ENCODE measurements at regions not wholly inside any gene's neighbourhood (a gene's known extent, or its start where the extent isn't known, plus 50 kb on each side); places are given as distances from the start of the nearest gene placed in this dataset.

DNA sequence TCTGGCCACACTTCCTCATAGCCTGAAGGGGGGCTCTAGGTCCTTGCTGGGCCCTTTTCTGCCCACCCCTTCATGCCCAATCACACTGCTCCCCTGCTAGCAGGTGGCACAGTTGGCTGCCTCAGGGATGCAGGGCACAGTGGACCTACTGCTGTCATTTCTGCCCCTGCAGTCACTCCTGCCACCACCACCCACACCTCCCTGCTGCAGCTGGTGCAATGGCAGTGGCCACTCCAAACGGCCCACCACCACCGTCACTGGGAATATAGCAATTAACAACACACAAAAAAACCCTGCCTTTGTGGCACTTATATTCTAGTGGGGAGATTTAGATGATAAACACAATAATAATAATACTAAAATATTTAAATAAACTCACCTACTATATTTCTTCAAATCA, 162.4 kb upstream of the DUSP10 start:
- DNase-seq: no peak

DNA sequence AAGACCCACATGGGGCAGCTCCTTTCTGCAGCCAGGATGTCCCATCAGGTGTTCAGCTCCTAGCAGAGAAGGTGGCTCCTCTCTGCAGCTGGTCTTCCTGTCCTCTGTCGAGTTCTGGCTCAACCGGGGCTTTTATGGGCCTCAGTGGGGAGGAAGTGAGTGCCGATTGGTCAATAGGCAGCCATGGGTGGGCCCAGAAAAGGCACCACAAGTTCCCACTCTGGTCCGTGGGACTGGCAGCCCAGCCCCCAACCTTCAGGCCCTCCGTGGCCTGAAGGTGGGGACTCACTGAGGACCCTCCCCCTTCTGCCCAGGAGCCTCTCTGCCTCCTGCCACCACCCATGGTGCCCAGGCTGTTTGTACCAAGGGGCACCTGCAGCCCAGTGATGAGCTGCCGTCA, 161.7 kb upstream of the DUSP10 start:
- DNase-seq: no peak

GRCh38 chr1:221902961-221903360, 161.1 kb upstream of the DUSP10 start:
- no peak for DNase-seq

DNA sequence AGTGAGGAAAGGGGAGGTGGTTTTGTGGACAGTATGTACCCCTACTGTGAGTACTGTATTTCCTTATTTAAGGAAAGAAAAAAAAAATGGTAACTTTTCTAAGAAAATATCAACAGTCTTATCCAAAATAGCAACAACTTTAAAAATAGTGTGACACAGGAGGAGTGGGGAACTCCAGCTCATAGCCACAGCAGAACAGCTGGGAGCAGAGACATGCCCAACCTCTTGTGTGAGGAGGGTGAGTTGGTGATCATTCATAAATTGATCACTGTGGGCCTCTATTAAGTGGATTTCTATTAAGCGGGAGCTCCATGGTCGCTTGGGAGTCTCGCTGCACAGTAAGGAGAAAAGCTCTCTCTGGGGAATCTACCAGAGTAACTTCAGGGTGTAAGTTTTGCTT, 158.8 kb upstream of the DUSP10 start:
- DNase-seq: no peak

DNA sequence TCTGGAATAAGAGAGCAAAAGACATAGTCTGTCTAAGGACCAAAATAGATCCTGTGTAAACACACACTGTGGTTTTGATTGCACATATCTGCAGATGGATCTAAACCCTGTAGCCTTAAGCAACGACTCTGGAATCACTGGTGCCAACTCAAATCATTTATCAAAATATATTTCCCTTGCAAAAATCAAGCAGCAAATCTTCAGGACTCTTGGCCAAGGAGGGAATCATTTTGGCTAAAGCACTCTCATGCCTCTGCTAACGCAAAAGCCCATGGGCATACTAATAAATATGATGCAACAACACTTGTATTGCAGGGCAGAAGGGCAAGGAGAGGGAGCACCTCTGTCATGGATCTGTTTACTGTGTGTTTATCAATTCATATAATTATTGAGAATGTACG, 155.4 kb upstream of the DUSP10 start:
- no peak for DNase-seq

DNA sequence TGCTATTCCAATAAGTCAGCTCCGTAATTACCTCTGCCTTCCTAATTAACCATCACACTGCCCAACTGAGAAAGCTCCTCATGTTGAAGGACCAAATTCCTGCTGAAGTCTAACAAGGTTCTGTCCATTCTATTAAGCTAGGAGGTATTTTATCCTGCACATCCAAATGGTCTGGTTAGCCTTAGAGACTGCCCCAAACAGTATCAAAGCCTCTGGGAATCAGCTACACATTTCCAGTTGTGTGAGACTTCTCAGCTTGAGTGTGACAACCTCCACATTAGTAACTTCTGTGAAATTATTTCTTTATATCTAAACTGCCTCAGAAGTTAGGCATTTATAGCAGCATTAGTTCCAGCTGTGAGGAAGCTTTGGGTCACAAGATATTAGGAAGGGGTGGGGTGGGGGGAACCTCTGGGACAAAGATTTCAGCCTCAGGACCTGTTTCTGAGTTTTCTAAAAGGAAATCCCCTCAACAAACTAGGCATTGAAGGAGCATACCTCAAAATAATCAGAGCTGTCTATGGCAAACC, 150.5 kb upstream of the DUSP10 start:
- DNase-seq: no peak

- DNase-seq: no peak
Observed at GRCh38 chr1:221891708-221892107, 149.8 kb upstream of the DUSP10 start.

DNA sequence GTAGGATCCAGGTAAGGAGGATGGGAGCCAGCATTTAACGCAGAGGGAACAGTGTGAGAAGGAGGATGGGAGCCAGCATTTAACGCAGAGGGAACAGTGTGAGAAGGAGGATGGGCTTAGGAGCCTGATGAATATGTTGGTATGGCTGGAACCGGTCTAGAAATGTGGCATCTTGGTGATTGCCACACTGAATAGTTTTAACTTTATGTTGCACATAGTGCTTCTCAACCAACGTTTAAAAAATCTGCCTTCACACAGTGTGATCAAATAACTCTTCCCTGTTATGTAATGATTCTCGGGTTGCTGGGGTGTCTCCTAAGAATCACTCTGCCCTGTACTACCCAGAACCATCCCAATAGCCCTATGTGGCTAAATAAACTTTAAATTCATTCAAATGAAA, 146.9 kb upstream of the DUSP10 start:
- no peak for DNase-seq

GRCh38 chr1:221888218-221888617, 146.3 kb upstream of the DUSP10 start:
- no peak for DNase-seq

GRCh38 chr1:221887758-221888157, 145.9 kb upstream of the DUSP10 start:
- no peak for DNase-seq

DNA sequence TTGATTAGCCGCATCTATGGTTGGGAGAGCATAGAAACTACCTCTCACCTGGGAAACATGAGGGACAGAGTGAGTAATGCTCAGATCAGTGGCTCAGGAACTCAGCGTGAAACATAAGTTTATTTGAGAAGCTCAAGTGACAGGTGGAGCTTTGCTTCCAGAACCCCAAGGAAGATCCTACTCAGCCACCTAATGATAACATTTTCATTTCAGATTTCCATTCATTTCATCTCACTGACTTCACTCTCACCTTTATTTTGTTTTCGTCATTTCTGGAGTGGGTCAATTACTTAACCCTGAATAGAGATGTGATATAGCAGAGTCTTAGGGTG, 145.5 kb upstream of the DUSP10 start:
- no peak for DNase-seq

DNA sequence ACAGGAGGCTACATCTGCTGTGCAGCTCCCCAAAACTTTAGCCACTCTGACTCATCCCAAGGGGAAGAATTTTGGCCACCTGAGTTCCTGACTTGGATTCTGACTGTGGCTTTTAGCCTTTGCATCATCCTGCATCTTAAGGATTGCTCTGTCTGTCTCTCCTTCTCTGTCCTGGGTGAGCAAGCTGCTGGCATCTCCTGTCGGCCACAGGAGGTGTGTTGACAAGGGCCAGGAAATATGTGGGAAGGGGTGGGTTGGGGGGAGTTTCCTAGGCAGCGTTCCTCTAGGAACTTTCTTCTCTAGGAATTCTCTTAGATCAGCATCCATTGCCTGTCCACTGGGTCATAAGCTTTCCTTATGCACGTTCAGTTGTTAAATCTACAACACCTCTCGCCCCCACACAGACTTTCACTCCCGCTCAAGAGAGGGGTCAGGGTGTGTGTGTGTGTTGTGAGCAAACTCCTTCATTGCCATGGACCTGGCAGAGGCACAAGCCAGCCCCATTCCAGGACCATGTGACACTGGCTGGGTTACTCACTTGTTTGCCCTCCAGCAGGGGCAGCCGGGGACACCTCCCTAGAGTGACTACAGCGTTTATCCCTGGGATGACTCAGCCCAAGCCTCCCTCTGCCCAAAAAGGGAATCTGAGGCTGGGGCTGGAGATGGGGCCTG, 145.0 kb upstream of the DUSP10 start:
- no peak for DNase-seq

- DNase-seq: no peak
Observed at GRCh38 chr1:221886311-221886710, 144.4 kb upstream of the DUSP10 start.

DNA sequence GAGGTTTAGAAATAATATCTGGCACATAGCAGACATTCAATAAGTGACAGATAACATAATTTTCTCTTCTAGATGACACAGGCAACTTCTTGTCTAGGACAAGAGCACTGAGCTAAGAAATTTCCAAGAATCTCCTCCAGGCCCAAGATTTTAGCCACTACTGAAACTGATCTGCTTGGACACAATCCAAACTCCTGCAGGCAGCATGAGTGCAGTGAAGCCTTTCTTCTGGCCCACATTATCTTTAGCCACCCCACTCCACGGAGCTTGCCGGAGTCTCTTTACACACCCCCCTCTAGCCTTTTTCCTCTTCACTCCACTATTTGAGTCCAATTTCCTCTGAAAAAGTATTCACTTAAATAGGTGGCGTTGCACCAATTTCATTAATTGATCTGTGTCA, 142.9 kb upstream of the DUSP10 start:
- DNase-seq: no peak

DNA sequence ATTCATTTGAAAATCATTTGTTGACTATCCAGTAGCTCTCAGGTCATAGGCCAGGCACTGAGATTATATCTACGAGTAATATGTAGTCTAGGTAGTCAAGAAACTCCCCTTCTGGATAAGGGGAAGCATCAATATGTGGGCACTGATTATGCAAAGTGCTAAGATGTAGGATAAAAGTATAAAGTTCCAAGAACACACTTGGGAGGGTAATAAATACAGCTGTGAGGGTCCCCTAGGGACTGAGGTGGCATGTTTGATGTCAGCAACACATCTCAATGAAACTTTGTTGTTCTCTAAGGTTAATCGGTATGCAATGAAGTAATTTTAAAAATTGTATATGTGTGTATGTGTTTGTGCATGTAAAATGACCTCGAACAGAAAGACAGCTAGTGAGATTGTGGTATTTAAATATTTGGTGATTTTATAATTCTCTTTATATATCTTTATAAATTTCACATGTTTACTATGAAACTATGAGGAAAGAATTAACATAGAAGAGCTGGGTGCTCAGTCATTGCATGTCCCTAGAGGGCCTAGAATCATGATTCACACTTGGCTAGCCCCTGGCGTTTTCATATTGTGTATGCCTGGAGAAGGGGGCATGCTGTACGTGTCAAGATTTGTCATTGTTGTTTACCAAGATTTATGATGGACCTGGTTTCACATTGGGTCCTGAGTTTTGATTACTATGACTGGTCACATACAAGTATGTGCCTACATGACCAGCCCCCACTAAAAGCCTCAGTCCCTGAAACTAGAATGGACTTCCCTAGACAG, 140.1 kb upstream of the DUSP10 start:
- no peak for DNase-seq

GRCh38 chr1:221880182-221880581, 138.3 kb upstream of the DUSP10 start:
- DNase-seq: no peak

DNA sequence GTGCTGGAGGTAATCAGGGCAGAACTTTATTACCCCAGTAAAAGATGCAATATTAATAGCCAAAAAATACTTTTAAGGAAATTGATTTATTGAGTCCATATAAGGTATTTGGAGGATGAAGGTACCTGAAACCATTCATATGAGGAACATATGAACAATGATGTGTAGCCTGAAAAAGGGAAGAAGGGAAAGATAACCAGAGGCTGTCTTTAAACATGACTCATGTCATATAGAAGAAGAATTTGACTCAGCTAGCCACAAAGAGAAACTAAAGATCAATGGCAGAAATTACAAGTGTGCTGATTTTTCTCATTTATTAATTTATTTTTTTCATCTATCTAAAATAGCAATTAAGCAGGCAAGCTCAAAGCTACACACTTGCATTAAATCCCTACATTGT, 136.2 kb upstream of the DUSP10 start:
- DNase-seq: no peak

DNA sequence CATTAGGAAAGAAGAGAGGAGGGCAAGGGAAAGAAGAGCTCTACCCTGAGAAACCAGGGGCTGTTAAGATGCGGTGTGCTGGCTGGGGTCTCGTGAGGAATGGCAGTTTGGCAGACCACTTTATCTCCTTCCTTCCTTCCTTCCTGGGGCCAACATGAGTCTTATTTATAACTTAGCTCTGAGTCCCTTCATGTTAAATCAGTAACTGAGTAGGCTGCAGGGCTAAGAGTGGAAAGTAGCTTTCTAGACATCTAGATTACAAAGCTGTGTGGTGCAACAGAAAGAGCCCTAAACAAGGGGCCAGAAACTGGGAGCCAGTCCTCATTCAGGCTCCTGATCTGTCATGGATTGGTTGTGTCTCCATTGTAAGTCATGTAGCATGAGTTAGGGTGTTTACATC, 135.4 kb upstream of the DUSP10 start:
- no peak for DNase-seq

GRCh38 chr1:221875004-221875330, 133.1 kb upstream of the DUSP10 start:
- no peak for DNase-seq

DNA sequence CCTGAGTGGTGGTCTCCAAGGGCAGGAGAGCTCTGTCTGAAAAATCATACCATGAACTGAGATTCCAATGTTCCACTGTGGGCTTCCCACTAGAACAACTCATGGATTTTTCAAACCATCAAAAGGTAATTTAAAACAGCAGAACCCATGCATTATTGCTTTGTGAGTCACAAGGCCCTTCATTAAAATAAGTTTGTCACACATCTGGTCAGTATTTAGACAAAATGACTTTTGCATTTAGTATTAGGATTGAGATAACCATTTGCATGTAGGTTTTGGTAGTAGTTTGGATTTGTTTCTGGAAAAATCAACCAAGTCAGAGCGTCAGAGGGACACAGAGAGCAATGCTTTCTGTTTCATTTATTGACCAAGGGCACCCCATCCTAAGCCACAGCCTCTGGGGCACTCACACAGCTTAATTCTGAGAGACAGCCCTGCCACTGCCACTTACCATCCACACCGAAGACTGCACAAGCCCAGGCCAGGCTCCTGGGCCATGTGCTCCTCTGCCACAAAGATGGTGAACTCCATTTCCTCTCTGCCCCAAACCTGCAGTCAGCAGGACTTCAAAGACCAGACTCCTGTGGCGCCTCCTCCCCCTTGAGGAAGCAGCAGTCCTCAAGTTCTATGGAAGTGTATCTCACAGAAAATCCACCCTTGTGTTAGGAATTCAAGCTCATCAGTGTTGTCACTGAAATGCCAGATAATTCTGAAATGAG, 132.6 kb upstream of the DUSP10 start:
- DNase-seq: no peak

DNA sequence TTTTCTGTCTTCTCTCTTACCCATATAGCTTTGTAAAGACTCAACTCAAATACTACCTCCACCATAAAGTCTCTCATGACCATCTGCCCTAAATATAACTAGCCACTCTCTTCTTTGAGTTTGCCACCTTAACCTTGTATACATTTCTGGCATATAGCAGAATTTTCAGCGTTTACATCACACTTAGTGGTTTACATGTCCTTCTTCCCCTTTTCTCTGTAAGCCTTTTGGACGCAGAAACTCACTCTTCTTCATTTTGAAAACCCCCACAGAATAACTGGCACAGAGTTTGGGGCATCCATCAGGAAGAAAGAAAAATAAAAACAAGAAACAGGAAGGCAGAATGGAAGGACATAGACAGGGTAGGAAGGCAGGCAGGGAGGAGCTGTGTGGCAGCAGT, 131.8 kb upstream of the DUSP10 start:
- DNase-seq: no peak

GRCh38 chr1:221871056-221871455, 129.2 kb upstream of the DUSP10 start:
- DNase-seq: no peak

DNA sequence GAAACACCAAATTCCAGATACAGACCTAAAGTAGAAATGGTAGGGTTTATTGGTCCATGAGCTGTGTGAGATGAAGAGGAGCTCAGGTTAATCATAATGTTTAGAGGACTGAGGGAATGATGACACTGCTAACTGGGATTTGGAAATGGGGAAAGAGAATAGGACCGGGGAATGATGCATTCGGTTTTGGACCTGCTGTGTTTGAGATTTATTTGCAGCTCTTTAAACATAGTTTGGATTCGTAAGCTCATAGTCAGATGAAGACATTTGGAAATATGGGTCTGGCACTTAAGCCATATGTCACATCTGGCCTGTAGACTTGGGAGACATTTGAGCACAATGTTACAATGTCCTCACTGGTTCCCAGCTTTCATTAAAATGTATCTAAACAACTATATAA, 127.9 kb upstream of the DUSP10 start:
- no peak for DNase-seq

DNA sequence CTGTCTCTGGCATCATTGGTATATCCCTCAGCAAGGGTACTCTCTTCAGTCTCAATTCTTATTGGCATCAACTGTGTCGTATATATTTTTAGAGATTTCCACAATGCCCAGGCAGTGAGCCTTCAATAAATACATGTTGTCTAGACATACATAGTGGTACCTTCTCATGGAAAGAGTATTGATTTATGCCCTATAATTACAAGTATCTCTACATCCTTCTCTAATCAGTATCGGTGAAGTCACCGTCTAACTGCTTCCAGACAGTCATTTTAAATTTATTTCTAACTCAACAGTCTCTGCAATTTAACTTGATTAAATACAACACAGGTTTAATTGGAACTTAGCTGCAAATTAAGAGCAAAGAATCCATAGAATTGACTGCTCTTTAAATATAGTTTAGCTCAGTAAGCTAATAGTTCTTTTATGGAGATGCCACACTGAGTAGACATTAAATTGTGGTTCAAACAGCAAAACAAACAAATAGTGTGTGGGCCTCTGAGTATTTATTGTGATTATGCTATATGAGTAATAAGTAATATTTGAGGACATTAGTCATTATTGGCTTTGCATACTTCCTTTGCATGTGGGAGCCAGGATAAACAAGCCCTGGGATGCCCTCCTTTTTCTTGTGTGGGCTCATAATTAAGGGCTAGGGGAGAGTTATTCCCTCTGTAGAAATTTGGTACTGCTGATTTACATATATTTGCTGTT, 126.9 kb upstream of the DUSP10 start:
- no peak for DNase-seq

Measured in activated CD4-positive, CD25-positive, alpha-beta regulatory T cell treated with anti-CD3 and anti-CD28 coated beads, Interleukin-2, amount 50 U/mL, for 72 hours (primary cell).